Mesenchymal stem cell (in vitro differentiated cells and primary cell): ENCODE measurements at regions not wholly inside any gene's neighbourhood (a gene's known extent, or its start where the extent isn't known, plus 50 kb on each side); places are given as distances from the start of the nearest gene placed in this dataset.

Experiments
- DNase-seq: peaks from one replicate; pipeline ENCODE4 v3.0.0-alpha.2; 2013
- H2AFZ ChIP-seq: one replicate; pipeline ENCODE4 v1.6.1; 2013; ENCODE audit warnings: low read depth, mild to moderate bottlenecking, control low read depth, inconsistent platforms, low read length, moderate library complexity
- H2AK5ac ChIP-seq: 2 replicates; pipeline ENCODE4 v1.6.1; 2013; ENCODE audit warnings: low read length, moderate library complexity, mild to moderate bottlenecking, inconsistent platforms; ENCODE audit not compliant: severe bottlenecking
- H2BK120ac ChIP-seq: one replicate; pipeline ENCODE4 v1.6.1; 2013; ENCODE audit warnings: low read depth, mild to moderate bottlenecking, inconsistent platforms, low read length, moderate library complexity
- H2BK12ac ChIP-seq, 2 experiments: one replicate each; pipeline ENCODE4 v1.6.1; 2013; ENCODE audit warnings: inconsistent platforms in 2 of 2, low read length in 2 of 2, mild to moderate bottlenecking in 2 of 2, moderate library complexity in 2 of 2, control low read depth in 1 of 2
- H2BK15ac ChIP-seq: one replicate; pipeline ENCODE4 v1.6.1; 2013; ENCODE audit warnings: mild to moderate bottlenecking, low read depth, inconsistent platforms; ENCODE audit not compliant: poor library complexity, severe bottlenecking
- H2BK5ac ChIP-seq: 2 replicates; pipeline ENCODE4 v1.6.1; 2013; ENCODE audit warnings: low read depth, mild to moderate bottlenecking, low read length, control low read depth, inconsistent platforms; ENCODE audit not compliant: poor library complexity, severe bottlenecking
- H3K14ac ChIP-seq, 2 experiments: one replicate each; pipeline ENCODE4 v1.6.1; 2013; ENCODE audit warnings: inconsistent platforms in 2 of 2, low read length in 2 of 2, control low read depth in 1 of 2, mild to moderate bottlenecking in 1 of 2, moderate library complexity in 1 of 2
- H3K18ac ChIP-seq, 2 experiments: one replicate each; pipeline ENCODE4 v1.6.1; 2013; ENCODE audit warnings: inconsistent platforms in 2 of 2, low read length in 2 of 2, control low read depth in 1 of 2, low read depth in 1 of 2, mild to moderate bottlenecking in 1 of 2
- H3K23ac ChIP-seq, 2 experiments: one replicate each; pipeline ENCODE4 v1.6.1; 2013; ENCODE audit warnings: inconsistent platforms in 2 of 2, low read length in 2 of 2, mild to moderate bottlenecking in 2 of 2, moderate library complexity in 2 of 2, control low read depth in 1 of 2
- H3K27ac ChIP-seq: 2 replicates; pipeline ENCODE4 v1.5.1; 2013; ENCODE audit warnings: mild to moderate bottlenecking, moderate library complexity, low read length, control low read depth, inconsistent platforms; ENCODE audit not compliant: poor library complexity, severe bottlenecking
- H3K27me3 ChIP-seq, 2 experiments: 2 replicates each; pipeline versions ENCODE4 v1.6.1 to v1.7.0; 2013; ENCODE audit warnings: low read length in 2 of 2, mild to moderate bottlenecking in 2 of 2, moderate library complexity in 2 of 2, control low read depth in 1 of 2, inconsistent platforms in 1 of 2; ENCODE audit not compliant: control insufficient read depth in 1 of 2, insufficient read depth in 1 of 2
- H3K36me3 ChIP-seq, 2 experiments: 2 replicates each; pipeline versions ENCODE4 v1.6.1 to v1.7.0; 2013; ENCODE audit warnings: low read length in 2 of 2, control low read depth in 1 of 2, inconsistent platforms in 1 of 2, low read depth in 1 of 2, mild to moderate bottlenecking in 1 of 2; ENCODE audit not compliant: insufficient read depth in 2 of 2, control insufficient read depth in 1 of 2
- H3K4ac ChIP-seq, 2 experiments: one replicate each; pipeline ENCODE4 v1.6.1; 2013; ENCODE audit warnings: inconsistent platforms in 2 of 2, low read length in 2 of 2, mild to moderate bottlenecking in 2 of 2, moderate library complexity in 2 of 2, control low read depth in 1 of 2, low read depth in 1 of 2
- H3K4me1 ChIP-seq: 2 replicates; pipeline ENCODE4 v1.6.1; 2013; ENCODE audit warnings: low read depth, low read length, control low read depth; ENCODE audit not compliant: control insufficient read depth, insufficient read depth
- H3K4me2 ChIP-seq: 2 replicates; pipeline ENCODE4 v1.6.1; 2013; ENCODE audit warnings: low read length, mild to moderate bottlenecking, inconsistent platforms; ENCODE audit not compliant: poor library complexity, severe bottlenecking
- H3K4me3 ChIP-seq, 2 experiments: 2 replicates each; pipeline versions ENCODE4 v1.5.1 to v1.7.0; 2013; ENCODE audit warnings: low read length in 2 of 2, mild to moderate bottlenecking in 2 of 2, control low read depth in 1 of 2, low read depth in 1 of 2; ENCODE audit not compliant: insufficient read depth in 1 of 2
- H3K79me1 ChIP-seq: replicated peaks from 2 replicates; pipeline ENCODE4 v1.6.1; 2013; ENCODE audit warnings: mild to moderate bottlenecking, control low read depth, low read length, inconsistent platforms; ENCODE audit not compliant: poor library complexity, severe bottlenecking
- H3K9ac ChIP-seq: 2 replicates; pipeline ENCODE4 v1.7.0; 2013; ENCODE audit warnings: mild to moderate bottlenecking, low read length, moderate library complexity
- H3K9me3 ChIP-seq: 2 replicates; pipeline ENCODE4 v1.7.0; 2013; ENCODE audit warnings: mild to moderate bottlenecking, low read length; ENCODE audit not compliant: control insufficient read depth
- H4K8ac ChIP-seq: one replicate; pipeline ENCODE4 v1.6.1; 2013; ENCODE audit warnings: inconsistent platforms, mild to moderate bottlenecking, low read length, moderate library complexity
- H4K91ac ChIP-seq: one replicate; pipeline ENCODE4 v1.6.1; 2013; ENCODE audit warnings: mild to moderate bottlenecking, low read length, inconsistent platforms
- WGBS: methylation state at CpG from one replicate; pipeline ENCODE4 v1.1.7; 2013; ENCODE audit warnings: mixed read lengths; 5-methylcytosine and 5-hydroxymethylcytosine counted together

GRCh38 chr15:95119041-95119610, 887.8 kb downstream of the MCTP2 start:
- no peaks in the 10 kb centered on the region for H3K79me1 ChIP-seq
- H2BK120ac ChIP-seq: no peak overlapping the region
- no peaks in the 10 kb centered on the region for H3K36me3 ChIP-seq
- no peak overlapping the region for H3K4me2 ChIP-seq
- no peak overlapping the region for H2BK15ac ChIP-seq
- H4K8ac ChIP-seq: no peak overlapping the region
- H2BK12ac ChIP-seq: no peak overlapping the region
- H3K9me3 ChIP-seq: no peaks in the 10 kb centered on the region
- peaks cover 1% of the 10 kb centered on the region for H3K4me1 ChIP-seq
- no peak overlapping the region for H2AK5ac ChIP-seq
- no peak overlapping the region for H3K23ac ChIP-seq
- no peaks in the 10 kb centered on the region for H3K27me3 ChIP-seq
- WGBS: 95% methylated on average over 3 of the region's 4 CpGs
- no peak overlapping the region for H4K91ac ChIP-seq
- no peak overlapping the region for H3K27ac ChIP-seq
- no peak overlapping the region for H3K14ac ChIP-seq
- no peak overlapping the region for H3K4ac ChIP-seq
- H3K9ac ChIP-seq: no peak overlapping the region
- no peak overlapping the region for H2BK5ac ChIP-seq
- H3K4me3 ChIP-seq: no peak overlapping the region
- no peak overlapping the region for H2AFZ ChIP-seq
- peak; percentile 60 for DNase-seq
- H3K18ac ChIP-seq: no peak overlapping the region

DNA sequence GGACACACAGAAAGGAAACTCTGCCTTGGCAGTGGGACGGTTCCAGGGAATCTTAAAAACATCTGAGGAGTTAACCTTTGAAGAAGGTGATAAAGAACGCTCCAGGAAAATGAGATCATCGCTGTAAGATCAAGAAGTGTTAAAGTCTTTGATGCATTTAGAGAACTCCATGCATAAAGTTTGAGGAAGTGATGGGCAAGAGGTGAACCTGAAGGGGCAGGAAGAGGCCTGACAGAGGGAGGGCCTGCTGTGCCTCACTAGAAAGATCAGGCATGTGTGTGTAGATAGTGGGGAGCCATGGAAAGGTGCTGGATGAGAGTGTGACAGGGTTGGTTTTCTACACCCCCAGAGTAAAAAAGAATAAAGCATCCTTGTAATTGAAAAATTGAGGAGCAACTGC, 889.2 kb downstream of the MCTP2 start:
- Histone ChIP-seq H3K23ac (no peak overlapping the region), H2AFZ (no peak overlapping the region), H3K27me3 (no peaks in the 10 kb centered on the region), H3K4ac (no peak overlapping the region), H3K9me3 (no peaks in the 10 kb centered on the region), H3K4me1 (peaks cover 1% of the 10 kb centered on the region), H2AK5ac (no peak overlapping the region), H3K36me3 (no peaks in the 10 kb centered on the region), H3K4me2 (no peak overlapping the region), H3K9ac (no peak overlapping the region), H3K79me1 (no peaks in the 10 kb centered on the region), H3K4me3 (no peak overlapping the region), H4K91ac (no peak overlapping the region), H4K8ac (no peak overlapping the region), H2BK5ac (no peak overlapping the region), H2BK12ac (peak overlapping the region in 1 of 2 experiments; percentile 79), H2BK15ac (no peak overlapping the region), H3K18ac (no peak overlapping the region), H3K27ac (no peak overlapping the region), H3K14ac (no peak overlapping the region), H2BK120ac (no peak overlapping the region)
- 79% methylated on average over 3 of the region's 3 CpGs for whole genome bisulfite sequencing
- no peak for DNase-seq

GRCh38 chr15:95121191-95121590, 889.8 kb downstream of the MCTP2 start:
- WGBS: 80% methylated on average over 1 of the region's 1 CpG
- no peak overlapping the region for H4K91ac ChIP-seq
- DNase-seq: no peak

GRCh38 chr15:95125803-95126202, 894.4 kb downstream of the MCTP2 start:
- Histone ChIP-seq H3K4me3 (no peak overlapping the region), H4K91ac (no peak overlapping the region), H3K14ac (no peak overlapping the region), H3K9me3 (no peaks in the 10 kb centered on the region), H3K9ac (no peak overlapping the region), H2AFZ (no peak overlapping the region), H3K18ac (no peak overlapping the region), H3K4me2 (no peak overlapping the region), H2BK12ac (no peak overlapping the region), H3K27ac (no peak overlapping the region), H2BK15ac (no peak overlapping the region), H3K36me3 (no peaks in the 10 kb centered on the region), H3K4me1 (peaks cover 2% of the 10 kb centered on the region), H3K4ac (no peak overlapping the region), H2BK5ac (no peak overlapping the region), H2BK120ac (no peak overlapping the region), H3K23ac (no peak overlapping the region), H3K79me1 (peaks cover 8% of the 10 kb centered on the region), H4K8ac (no peak overlapping the region), H3K27me3 (no peaks in the 10 kb centered on the region), H2AK5ac (no peak overlapping the region)
- no CpG with 5 or more reads among the region's 2 CpGs for WGBS
- DNase-seq: no peak

More at GRCh38 chr15:95121191-95121590, 889.8 kb downstream of the MCTP2 start:
- Histone ChIP-seq H4K8ac (no peak overlapping the region), H3K4me3 (no peak overlapping the region), H3K18ac (no peak overlapping the region), H3K23ac (no peak overlapping the region), H3K79me1 (no peaks in the 10 kb centered on the region), H2BK5ac (no peak overlapping the region), H2BK15ac (no peak overlapping the region), H3K9ac (no peak overlapping the region), H3K36me3 (no peaks in the 10 kb centered on the region), H3K4ac (no peak overlapping the region), H3K14ac (no peak overlapping the region), H2AFZ (no peak overlapping the region), H2BK120ac (no peak overlapping the region), H2BK12ac (no peak overlapping the region), H3K9me3 (no peaks in the 10 kb centered on the region), H3K27me3 (no peaks in the 10 kb centered on the region), H3K4me1 (peaks cover 1% of the 10 kb centered on the region), H3K27ac (no peak overlapping the region), H3K4me2 (no peak overlapping the region), H2AK5ac (no peak overlapping the region)
